ENCODE measurements at regions not wholly inside any gene's neighbourhood (a gene's known extent, or its start where the extent isn't known, plus 50 kb on each side); places are given as distances from the start of the nearest gene placed in this dataset.

GRCh38 chr5:4222147-4222546, 626.5 kb downstream of the IRX1 start:
- no peak for TF ChIP-seq CTCF (IDR thresholded peaks at IDR 0.05; ENCODE audit: partially characterized antibody, unreplicated experiment)
- DNase-seq, result no peak
- no peak overlapping the region for H3K4me3 Mint-ChIP-seq (ENCODE audit: unreplicated experiment)
- peaks cover 5% of the 10 kb centered on the region for H3K36me3 Mint-ChIP-seq (ENCODE audit: unreplicated experiment)
- H3K27me3 Mint-ChIP-seq (ENCODE audit: unreplicated experiment), result peaks cover 2% of the 10 kb centered on the region
- peaks cover 3% of the 10 kb centered on the region for H3K4me1 Mint-ChIP-seq (ENCODE audit: low read depth, unreplicated experiment)
- H3K9me3 Mint-ChIP-seq (ENCODE audit: unreplicated experiment), result no peaks in the 10 kb centered on the region
- no peak overlapping the region for H3K27ac Mint-ChIP-seq (ENCODE audit: unreplicated experiment)

GRCh38 chr5:4222821-4223220, 627.2 kb downstream of the IRX1 start:
- Mint-ChIP-seq H3K4me3 (ENCODE audit: unreplicated experiment) (no peak overlapping the region), H3K9me3 (ENCODE audit: unreplicated experiment) (no peaks in the 10 kb centered on the region), H3K27me3 (ENCODE audit: unreplicated experiment) (peaks cover 2% of the 10 kb centered on the region), H3K4me1 (ENCODE audit: low read depth, unreplicated experiment) (peaks cover 3% of the 10 kb centered on the region), H3K27ac (ENCODE audit: unreplicated experiment) (no peak overlapping the region), H3K36me3 (ENCODE audit: unreplicated experiment) (peaks cover 5% of the 10 kb centered on the region)
- no peak for DNase-seq
- no peak for TF ChIP-seq CTCF (IDR thresholded peaks at IDR 0.05; ENCODE audit: partially characterized antibody, unreplicated experiment)

GRCh38 chr5:4225741-4226140, 630.1 kb downstream of the IRX1 start:
- no peak overlapping the region for H3K27ac Mint-ChIP-seq (ENCODE audit: unreplicated experiment)
- TF ChIP-seq CTCF (IDR thresholded peaks at IDR 0.05; ENCODE audit: partially characterized antibody, unreplicated experiment), result no peak
- H3K27me3 Mint-ChIP-seq (ENCODE audit: unreplicated experiment), result peaks cover under 1% of the 10 kb centered on the region
- peaks cover 19% of the 10 kb centered on the region for H3K4me1 Mint-ChIP-seq (ENCODE audit: low read depth, unreplicated experiment)
- DNase-seq, result no peak
- H3K4me3 Mint-ChIP-seq (ENCODE audit: unreplicated experiment), result no peak overlapping the region
- peaks cover 4% of the 10 kb centered on the region for H3K9me3 Mint-ChIP-seq (ENCODE audit: unreplicated experiment)
- peaks cover 5% of the 10 kb centered on the region for H3K36me3 Mint-ChIP-seq (ENCODE audit: unreplicated experiment)

- no peak for DNase-seq
- H3K36me3 Mint-ChIP-seq (ENCODE audit: unreplicated experiment), result peaks cover 5% of the 10 kb centered on the region
- peaks cover 7% of the 10 kb centered on the region for H3K9me3 Mint-ChIP-seq (ENCODE audit: unreplicated experiment)
- no peak overlapping the region for H3K27ac Mint-ChIP-seq (ENCODE audit: unreplicated experiment)
- peaks cover 3% of the 10 kb centered on the region for H3K27me3 Mint-ChIP-seq (ENCODE audit: unreplicated experiment)
- H3K4me3 Mint-ChIP-seq (ENCODE audit: unreplicated experiment), result no peak overlapping the region
- no peak for TF ChIP-seq CTCF (IDR thresholded peaks at IDR 0.05; ENCODE audit: partially characterized antibody, unreplicated experiment)
- peaks cover 25% of the 10 kb centered on the region for H3K4me1 Mint-ChIP-seq (ENCODE audit: low read depth, unreplicated experiment)
Measured at GRCh38 chr5:4226565-4226964, 630.9 kb downstream of the IRX1 start.

GRCh38 chr5:4228708-4229107, 633.1 kb downstream of the IRX1 start:
- no peak overlapping the region for H3K4me3 Mint-ChIP-seq (ENCODE audit: unreplicated experiment)
- peaks cover 3% of the 10 kb centered on the region for H3K27me3 Mint-ChIP-seq (ENCODE audit: unreplicated experiment)
- H3K4me1 Mint-ChIP-seq (ENCODE audit: low read depth, unreplicated experiment), result peaks cover 29% of the 10 kb centered on the region
- TF ChIP-seq CTCF (IDR thresholded peaks at IDR 0.05; ENCODE audit: partially characterized antibody, unreplicated experiment), result no peak
- no peak overlapping the region for H3K27ac Mint-ChIP-seq (ENCODE audit: unreplicated experiment)
- H3K9me3 Mint-ChIP-seq (ENCODE audit: unreplicated experiment), result peaks cover 8% of the 10 kb centered on the region
- H3K36me3 Mint-ChIP-seq (ENCODE audit: unreplicated experiment), result peaks cover 2% of the 10 kb centered on the region
- no peak for DNase-seq

Data from glutamatergic neuron (in vitro differentiated cells).